ENCODE measurements at regions not wholly inside any gene's neighbourhood (a gene's known extent, or its start where the extent isn't known, plus 50 kb on each side); places are given as distances from the start of the nearest gene placed in this dataset.

DNA sequence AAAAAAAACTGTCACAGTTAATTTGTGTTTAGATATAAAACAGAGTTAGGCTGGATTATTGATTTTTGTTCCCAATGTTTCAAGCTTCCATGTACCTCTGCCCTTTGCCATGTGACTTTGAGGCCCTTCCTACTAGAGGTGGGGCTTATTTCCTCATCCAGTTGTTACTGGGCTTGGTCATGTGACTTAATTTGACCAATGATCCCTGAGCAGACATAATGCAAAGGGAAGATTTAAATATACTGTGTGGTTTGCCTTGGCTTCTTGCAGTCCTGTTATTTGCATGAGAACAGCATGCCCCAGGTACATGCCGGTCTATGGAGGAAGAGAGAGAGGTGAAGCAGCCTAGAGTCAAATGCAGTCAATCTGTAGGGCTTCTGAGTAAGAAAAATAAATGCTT, 347.0 kb downstream of the MIAT start:
- no peak for DNase-seq
- in situ Hi-C loops (cut with MboI; ENCODE audit: low pct_unique_long_range_greater_than_20kb, low sequenced_read_pairs) = no loop called here

DNA sequence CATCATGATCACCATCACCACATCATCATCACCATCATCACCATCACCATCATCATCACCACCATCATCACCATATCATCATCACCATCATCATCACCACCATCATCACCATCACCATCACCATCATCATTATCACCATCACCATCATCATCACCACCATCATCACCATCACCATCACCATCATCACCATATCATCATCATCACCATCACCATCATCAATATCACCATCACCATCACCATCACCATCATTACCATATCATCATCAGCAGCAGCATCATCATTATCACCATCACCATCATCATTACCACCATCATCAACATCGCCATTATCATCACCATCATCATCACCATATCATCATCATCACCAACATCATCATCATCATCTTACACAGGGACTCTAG, 351.1 kb downstream of the MIAT start:
- no peak for DNase-seq
- in situ Hi-C loops (cut with MboI; ENCODE audit: low pct_unique_long_range_greater_than_20kb, low sequenced_read_pairs) = no loop called here

DNA sequence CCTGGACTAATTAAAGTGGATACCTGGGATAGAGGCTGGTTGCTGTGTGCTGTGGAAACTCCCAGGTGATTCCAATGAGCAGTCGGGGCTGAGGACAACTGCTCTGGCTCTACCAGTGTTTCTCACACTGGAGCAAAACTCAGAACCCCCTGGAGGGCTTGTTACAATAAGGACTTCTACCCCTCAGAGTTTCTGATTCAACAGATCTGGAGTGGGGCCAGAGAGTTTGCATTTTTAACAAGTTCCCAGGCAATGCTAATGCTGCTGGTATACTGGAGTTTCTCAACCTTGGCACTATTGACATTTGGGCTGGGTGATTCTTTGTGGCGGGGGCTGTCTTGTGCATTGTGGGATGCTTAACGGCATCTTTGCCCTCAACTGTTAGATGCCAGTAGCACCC, 353.7 kb downstream of the MIAT start:
- DNase-seq = no peak
- in situ Hi-C loops (cut with MboI; ENCODE audit: low pct_unique_long_range_greater_than_20kb, low sequenced_read_pairs) = no loop called here

DNA sequence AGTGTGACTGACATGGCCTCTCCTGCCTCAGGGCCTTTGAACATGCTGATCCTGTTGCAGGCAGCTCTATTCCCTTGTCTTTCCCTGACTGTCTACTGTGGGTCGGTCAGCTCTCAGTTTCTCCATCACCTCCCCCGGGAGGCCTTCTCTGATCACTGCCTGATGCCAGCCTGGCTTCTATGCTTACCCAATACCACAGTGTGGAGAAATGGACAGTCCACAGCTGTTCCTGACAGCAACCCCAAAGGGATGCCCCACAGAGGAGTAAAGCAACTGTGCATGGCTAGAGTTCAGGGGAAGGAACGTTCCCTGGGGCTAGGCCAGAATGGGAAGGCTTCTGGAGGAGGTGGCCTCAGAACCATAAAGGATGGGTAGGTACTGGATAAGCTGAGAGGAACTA, 354.3 kb downstream of the MIAT start:
- in situ Hi-C loops (cut with MboI; ENCODE audit: low pct_unique_long_range_greater_than_20kb, low sequenced_read_pairs) = no loop called here
- DNase-seq = no peak

DNA sequence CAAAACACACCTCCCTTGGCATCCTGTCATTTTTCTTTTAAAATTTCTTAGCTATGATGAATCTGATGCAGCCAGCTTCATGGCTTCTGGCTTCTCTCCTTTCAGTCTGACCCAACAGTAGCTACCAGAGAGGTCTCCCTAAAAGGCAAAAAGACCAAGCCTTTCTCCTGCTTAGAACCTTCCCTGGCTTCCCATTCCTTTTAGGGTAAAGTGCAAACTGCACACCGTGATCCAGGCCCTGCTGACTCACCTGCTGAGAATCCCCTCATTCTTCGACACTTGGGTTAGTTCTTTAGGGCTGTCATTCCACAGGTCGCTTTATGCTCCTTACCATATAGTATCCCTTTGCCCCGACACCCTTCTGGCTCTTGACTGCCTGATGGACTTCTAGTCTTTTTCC, 362.4 kb downstream of the MIAT start:
- in situ Hi-C loops (cut with MboI; ENCODE audit: low pct_unique_long_range_greater_than_20kb, low sequenced_read_pairs) = no loop called here
- DNase-seq = no peak

DNA sequence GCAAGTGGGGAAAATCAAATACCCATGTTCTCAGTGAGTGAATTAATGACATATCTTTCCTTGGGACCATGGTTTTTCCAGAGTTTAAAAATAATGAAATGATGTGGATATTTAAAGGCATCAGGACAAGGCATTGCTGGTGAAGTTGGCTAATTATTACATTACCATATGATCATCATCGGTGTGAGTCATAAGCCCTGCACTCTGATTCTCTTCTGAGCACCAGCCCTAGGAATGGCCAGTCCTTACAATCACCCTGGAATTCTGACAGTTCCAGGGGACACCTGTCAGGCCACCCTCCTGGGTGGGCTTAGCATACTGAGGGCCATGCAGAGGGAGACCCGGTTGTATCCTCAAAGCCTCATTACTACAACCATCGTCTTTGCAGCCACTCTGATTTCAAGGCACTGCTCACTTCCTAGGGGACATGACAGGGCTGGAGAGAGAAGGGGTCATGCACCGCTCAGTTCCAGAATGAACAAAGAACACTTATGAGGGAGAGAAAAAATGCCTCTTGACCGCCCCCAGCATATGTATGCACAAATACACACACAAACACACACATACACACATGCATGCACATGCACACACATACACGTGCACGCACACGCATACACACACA, 365.0 kb downstream of the MIAT start:
- DNase-seq = no peak
- in situ Hi-C loops (cut with MboI; ENCODE audit: low pct_unique_long_range_greater_than_20kb, low sequenced_read_pairs) = no loop called here

DNA sequence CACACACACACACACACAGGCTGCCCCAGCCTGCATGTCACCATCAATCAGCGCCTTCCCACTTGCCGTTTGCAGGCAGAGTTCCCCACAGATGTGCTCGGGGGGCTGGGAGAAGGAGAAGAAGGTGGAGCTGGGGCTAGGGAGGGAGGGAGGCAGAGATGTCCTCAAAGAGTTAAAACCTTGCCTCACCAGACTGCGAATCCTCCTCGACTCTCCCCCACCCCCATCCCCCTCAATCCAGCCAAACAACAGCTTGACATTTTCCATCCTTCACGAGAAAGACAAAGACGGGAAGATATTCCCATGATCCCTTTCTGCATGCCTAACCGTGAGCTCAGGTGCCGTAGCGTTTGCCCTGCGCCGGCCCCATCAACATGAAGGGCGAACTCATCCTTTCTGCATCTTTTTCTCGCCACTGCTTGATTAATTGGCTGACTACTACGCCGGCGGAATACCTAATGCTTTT, 365.5 kb downstream of the MIAT start:
- in situ Hi-C loops (cut with MboI; ENCODE audit: low pct_unique_long_range_greater_than_20kb, low sequenced_read_pairs) = no loop called here
- DNase-seq = no peak

DNA sequence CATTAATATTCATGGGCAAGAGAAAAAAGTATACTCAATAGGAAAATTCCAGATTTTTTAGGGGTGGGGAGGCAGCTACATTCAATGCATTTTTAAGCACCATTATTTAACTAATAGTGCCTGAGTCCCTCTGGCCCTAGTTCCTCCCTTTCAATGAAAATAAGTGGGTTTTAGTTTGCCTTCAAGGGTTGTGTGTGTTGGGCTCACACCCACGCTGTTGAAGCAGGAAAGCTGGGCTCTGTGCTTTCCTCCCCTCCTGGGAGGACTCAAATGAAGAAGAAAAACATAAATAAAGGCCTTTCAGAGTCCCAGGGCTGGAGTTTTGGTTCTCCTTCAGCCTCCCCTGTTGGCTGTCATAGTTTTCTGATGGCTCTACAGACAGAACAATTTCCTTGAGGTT, 366.2 kb downstream of the MIAT start:
- DNase-seq = no peak
- in situ Hi-C loops (cut with MboI; ENCODE audit: low pct_unique_long_range_greater_than_20kb, low sequenced_read_pairs) = no loop called here

DNA sequence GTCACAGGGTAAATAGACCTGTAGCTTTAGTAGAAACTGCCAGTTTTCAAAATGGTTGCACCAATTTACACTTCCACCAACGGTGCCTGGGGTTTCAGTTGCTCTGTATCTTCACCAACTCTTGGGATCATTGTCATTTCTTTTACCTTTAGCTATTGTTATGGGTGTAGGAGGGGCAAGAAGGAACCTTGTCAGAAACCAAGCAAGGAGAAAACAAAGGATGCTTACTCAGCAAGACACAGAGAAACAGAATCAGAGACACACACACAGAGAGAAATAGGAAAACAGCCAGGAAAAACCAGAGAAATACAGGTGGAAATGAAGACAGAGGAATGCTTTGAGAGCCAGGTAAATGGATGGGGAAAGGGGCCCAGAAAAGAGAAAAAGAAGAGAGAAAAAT, 367.6 kb downstream of the MIAT start:
- in situ Hi-C loops (cut with MboI; ENCODE audit: low pct_unique_long_range_greater_than_20kb, low sequenced_read_pairs) = no loop called here
- DNase-seq = no peak

DNA sequence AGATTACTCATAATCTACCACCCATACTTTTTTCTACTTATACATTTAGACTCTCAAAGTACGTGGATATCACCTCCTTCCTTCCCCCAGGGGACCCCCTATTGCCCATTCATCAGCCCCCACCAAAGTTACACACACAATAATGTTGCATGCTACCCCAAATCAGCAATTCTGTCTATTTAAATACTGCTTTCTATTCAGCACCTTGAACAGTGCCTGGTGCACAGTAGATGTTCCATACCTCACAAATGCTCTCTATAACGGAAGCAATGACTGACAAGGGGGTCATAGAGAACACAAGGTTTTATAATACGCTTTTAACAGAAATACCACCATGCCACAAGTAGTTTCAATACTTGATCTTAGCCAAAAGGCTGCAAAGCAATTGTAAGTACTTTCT, 370.7 kb downstream of the MIAT start:
- in situ Hi-C loops (cut with MboI; ENCODE audit: low pct_unique_long_range_greater_than_20kb, low sequenced_read_pairs) = no loop called here
- DNase-seq = no peak

DNA sequence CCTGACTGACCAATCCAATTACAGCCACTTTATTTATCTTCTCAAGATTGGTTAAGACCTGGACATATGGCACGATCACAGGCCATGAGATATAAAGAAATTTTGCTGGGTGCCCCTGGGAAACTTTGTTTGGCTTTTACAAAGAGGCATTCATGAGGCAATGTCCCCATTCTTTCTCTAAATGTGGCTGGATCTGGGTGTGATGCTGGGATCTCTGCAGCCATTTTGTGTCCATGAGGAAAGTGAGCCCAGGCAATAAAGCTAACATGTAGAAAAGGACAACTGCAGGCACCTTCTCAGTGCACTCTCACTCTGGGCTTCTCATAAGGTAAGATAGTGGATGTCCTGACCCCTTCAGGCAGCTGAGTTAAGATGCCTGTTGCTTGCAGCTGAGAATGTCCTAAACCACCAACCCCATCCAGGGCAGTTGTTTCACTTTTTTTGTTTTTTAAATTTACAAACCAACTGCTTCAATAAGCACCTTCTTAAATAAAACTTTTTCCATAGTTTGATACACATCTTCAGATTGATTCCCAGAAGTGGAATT, 372.3 kb downstream of the MIAT start:
- in situ Hi-C loops (cut with MboI; ENCODE audit: low pct_unique_long_range_greater_than_20kb, low sequenced_read_pairs) = no loop called here

DNA sequence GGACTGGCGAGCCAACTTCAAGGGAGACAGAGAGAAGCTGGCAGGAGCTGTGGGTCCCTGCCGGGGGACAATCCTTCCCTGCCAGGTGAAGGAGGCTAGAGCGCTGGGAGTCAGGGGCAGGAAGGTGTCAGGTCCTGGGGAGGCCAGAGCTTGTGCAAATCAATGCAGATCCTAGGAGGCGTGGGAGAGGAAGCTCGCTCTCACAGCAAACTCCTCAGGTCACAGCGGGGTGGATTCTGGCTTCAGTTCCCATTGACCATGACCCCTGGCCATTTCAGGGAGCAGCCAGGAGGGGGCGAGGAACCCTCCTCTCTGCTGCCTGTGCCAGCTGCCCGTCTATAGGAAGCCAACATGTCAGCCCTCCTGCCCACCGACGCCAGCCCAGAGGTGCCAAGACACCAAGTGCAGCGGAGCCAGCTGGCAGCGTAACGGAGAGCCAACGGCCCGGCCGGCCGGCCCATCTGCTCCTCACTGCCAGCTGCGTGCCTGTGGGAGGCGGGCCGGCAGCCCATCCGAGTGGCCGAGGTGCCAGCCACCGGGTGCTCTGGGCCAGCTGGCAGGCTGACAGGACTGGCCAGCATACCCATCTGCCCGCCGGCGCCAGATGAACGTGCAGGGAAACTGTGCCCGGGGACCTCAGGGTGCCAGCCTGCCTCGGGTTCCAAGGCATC, 374.8 kb downstream of the MIAT start:
- no peak for DNase-seq
- in situ Hi-C loops (cut with MboI; ENCODE audit: low pct_unique_long_range_greater_than_20kb, low sequenced_read_pairs) = no loop called here

More for the DNA sequence above, 372.3 kb downstream of the MIAT start:
- no peak for DNase-seq

DNA sequence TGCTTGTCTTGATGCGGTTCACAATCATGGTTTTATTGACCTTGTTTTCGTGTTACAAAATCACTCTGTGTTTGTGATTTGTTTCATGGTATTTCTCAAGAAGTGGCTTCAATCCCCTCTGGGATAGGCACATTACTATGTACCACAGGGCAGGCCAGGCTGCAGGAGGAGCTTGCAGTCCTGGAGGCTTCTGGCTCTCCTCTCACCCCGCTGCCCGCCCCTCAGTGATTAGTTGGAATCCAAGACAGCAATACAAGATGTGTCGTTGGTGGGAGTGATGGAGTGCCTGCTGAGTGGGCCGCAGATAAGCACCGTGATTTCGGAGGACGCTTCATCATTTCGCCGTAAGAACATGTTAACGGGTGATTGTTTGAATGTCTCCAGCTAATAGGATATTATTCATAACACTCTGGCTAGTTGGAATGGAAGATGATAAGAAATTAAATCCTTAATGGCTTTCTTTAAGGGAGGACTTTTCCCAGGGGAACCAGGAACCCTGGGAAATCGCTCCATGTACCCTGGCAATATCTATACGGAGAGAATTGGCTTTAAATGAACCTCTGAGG, 384.4 kb downstream of the MIAT start:
- in situ Hi-C loops (cut with MboI; ENCODE audit: low pct_unique_long_range_greater_than_20kb, low sequenced_read_pairs) = no loop called here
- no peak for DNase-seq

DNA sequence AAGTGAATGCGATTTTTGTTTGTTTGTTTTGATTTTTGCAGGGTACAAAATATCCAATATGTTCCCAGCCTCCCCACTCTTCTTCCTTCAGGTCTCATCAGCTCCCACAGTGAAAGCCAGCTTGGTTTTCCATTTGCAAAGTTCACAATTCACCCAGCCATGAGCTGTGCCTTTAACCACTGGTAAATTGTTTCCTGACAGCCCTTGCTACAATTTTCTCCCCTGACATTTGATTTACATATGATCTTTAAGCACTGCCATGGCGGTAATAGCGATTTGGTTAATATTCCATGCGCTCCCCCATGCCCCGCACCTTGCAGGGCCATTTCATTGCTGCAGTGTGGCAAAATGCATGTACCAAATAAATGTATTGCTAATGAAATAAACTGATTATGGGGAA, 385.9 kb downstream of the MIAT start:
- no peak for DNase-seq
- in situ Hi-C loops (cut with MboI; ENCODE audit: low pct_unique_long_range_greater_than_20kb, low sequenced_read_pairs) = no loop called here

DNA sequence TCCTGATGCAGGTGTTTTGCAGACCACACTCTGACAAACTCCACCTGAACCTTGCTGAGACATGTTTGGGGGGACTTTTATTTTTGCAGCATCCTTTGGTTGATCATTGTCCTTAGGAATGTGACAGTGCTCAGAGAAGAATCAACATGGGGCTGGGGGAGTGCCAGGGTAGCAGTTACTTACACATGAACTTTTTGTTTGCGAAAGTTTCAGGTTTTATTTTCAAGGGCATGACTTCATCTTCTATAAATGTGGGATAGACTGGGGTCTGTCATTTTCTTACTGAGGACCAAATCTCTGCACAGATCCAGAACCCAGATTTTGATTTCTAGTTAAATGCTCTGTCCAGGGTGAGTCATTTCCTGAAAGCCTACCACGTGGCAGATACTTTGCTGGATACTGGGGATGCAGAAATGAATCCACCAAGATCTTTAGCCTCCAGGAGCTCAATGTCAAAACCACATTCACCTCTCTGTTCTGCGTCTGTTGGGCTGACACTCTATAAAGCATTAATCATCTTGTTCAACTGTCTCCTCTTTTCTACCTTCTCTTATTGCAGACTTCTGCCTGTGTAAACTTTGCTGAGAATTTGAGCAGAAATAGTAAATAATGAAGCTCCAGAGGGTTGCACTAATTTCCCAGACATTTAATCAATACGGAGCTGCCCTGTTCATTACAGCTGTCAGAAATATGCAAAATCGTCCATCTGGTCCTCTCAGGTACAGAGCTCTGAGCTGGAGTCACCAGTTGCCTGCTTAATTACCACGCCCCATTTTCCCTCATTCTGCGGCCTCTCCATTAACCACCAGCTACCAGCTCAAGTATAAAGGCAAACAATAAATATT, 387.9 kb downstream of the MIAT start:
- in situ Hi-C loops (cut with MboI; ENCODE audit: low pct_unique_long_range_greater_than_20kb, low sequenced_read_pairs) = no loop called here
- no peak for DNase-seq

DNA sequence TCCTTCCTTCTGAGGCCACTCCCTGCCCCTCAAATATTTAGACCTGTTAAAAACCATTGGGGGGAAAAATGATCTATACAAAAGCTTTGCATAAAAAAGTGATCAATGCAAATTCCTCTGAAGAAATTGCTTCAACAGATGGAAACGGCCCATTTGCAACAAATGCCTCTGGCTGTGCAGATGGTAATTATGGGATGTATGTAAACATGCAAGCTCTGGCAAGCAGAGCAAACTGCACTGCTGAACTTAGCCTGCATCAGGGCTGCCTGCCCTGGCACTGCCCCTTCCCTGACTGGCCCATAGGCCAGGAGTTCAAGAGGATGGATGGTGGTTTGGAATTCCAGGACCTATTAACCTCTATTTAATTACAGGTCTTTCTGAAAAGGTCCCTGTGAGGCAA, 388.7 kb downstream of the MIAT start:
- no peak for DNase-seq
- in situ Hi-C loops (cut with MboI; ENCODE audit: low pct_unique_long_range_greater_than_20kb, low sequenced_read_pairs) = no loop called here

DNA sequence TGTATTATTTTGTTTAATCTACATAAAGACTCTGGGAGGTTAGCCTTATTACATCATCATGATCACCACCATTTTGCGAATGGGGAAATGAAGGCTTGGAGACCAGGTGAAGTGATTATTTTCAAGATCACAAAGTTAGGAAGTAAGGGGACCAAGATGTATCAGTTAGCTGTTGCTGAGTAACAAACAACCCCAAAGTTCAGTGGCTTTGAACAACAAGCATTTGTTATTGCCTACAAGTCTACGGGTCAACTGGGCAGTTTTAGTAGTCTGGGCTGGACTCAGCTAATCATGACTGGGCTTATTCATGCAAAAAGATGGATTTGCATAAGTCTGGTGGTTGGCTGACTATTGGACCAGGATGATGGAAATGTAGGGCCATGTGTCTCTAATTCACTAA, 389.2 kb downstream of the MIAT start:
- DNase-seq = no peak
- in situ Hi-C loops (cut with MboI; ENCODE audit: low pct_unique_long_range_greater_than_20kb, low sequenced_read_pairs) = no loop called here

DNA sequence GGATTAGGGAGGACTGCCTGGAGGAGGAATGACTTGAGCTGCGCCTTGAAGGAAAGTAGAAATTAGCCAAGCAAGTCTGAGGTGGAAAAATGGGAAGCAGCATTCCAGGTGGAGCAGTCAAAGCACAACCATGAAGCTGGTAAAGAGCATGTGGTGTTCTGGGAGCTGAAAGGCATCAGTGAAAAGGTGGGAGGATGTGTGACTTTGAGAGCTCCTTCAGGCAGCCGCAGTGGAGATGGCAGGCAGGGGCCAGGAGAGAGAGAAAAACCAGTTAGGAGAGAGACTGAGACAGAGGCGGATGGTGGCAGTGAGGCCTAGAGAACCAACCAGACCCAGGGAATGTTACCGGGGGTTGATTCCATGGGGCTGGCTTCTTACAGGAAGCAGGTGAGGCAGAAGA, 393.4 kb downstream of the MIAT start:
- DNase-seq = no peak
- in situ Hi-C loops (cut with MboI; ENCODE audit: low pct_unique_long_range_greater_than_20kb, low sequenced_read_pairs) = no loop called here

DNA sequence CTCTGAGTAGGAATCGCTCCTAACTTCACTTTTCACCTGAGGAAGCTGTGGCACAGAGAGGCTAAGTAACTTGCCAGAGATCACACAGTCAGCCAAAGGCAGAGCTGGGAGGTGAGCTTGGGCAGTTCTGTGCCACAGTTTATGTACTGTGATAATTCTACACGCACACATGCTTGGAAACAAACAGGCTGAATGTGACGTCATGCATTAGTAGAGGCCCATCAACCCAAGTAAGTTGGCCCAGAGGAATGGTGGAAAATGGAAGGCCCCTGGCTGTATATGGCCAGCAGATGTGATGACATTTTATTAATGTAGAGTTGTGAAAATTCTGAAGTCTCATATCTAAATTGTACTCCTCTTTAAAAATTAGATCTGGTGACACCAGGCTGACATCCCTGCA, 394.0 kb downstream of the MIAT start:
- in situ Hi-C loops (cut with MboI; ENCODE audit: low pct_unique_long_range_greater_than_20kb, low sequenced_read_pairs) = no loop called here
- DNase-seq = no peak

DNA sequence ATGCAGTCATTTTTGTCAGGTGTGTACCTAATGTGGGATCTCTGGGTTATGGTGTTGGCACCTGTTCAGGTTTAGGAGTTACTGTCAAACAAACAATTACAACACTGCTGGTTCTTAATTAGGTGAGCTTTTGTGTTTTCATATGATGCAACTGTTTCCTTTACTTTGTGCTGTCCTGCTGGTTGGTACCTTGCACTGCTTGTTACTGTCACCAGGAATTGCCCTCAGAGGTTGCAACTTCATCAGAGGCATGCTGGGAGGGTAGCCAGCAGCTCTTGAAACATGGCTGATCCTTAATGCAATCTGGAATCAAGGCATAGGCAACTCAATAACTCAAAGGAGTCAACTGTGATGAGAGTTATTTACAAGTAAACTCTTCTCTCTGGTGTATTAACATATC, 400.3 kb downstream of the MIAT start:
- DNase-seq = no peak
- in situ Hi-C loops (cut with MboI; ENCODE audit: low pct_unique_long_range_greater_than_20kb, low sequenced_read_pairs) = no loop called here
